ENCODE measurements at regions not wholly inside any gene's neighbourhood (a gene's known extent, or its start where the extent isn't known, plus 50 kb on each side); places are given as distances from the start of the nearest gene placed in this dataset.
"Not testable (repeated sequence)": the region's sequence is repeated elsewhere in the genome, so short reads cannot be mapped to it uniquely, and the experiment has no call there.

GRCh38 chr21:24420689-24421088 is 1186.6 kb downstream of the MRPL39 start (continued):
- TF ChIP-seq ZNF341 (tag by site-specific recombination; IDR thresholded peaks at IDR 0.05; ENCODE audit: low read depth) (no peak), ZNF169 (tag by site-specific recombination; IDR thresholded peaks at IDR 0.05) (no peak), YY1 (tag by site-specific recombination; IDR thresholded peaks at IDR 0.05) (no peak)

GRCh38 chr21:24419641-24420040 is 1187.6 kb downstream of the MRPL39 start:
- H3K9me3 ChIP-seq (ENCODE audit: control insufficient read depth, insufficient read depth, low read depth, low read length); CTCF ChIA-PET; H3K36me3 ChIP-seq (ENCODE audit: control insufficient read depth in 2 of 2, insufficient read depth in 1 of 2, low read length in 2 of 2); H3K27ac ChIP-seq (ENCODE audit: extremely low read depth, low read depth, low read length); H3K4me3 ChIP-seq (ENCODE audit: low read depth, low read length); POLR2A ChIA-PET; H3K4me1 ChIP-seq (ENCODE audit: control insufficient read depth, insufficient read depth, low read length): not testable (repeated sequence)
- peak; percentile 92 for TF ChIP-seq ZNF707 (tag by site-specific recombination; IDR thresholded peaks at IDR 0.05)

GRCh38 chr21:24418671-24419070 is 1188.6 kb downstream of the MRPL39 start:
- Histone ChIP-seq H3K27ac (ENCODE audit: extremely low read depth, low read depth, low read length) (no peak overlapping the region), H3K4me3 (ENCODE audit: low read depth, low read length) (no peak overlapping the region), H3K9me3 (ENCODE audit: control insufficient read depth, insufficient read depth, low read depth, low read length) (no peaks in the 10 kb centered on the region), H3K4me1 (ENCODE audit: control insufficient read depth, insufficient read depth, low read length) (no peaks in the 10 kb centered on the region), H3K36me3 (ENCODE audit: control insufficient read depth in 2 of 2, insufficient read depth in 1 of 2, low read length in 2 of 2) (no peaks in the 10 kb centered on the region)
- CTCF ChIA-PET = no interaction called here
- POLR2A ChIA-PET = no interaction called here
- no peak for TF ChIP-seq ZNF610 (tag by site-specific recombination; IDR thresholded peaks at IDR 0.05; ENCODE audit: borderline replicate concordance)
- no peak for TF ChIP-seq ZNF23 (tag by site-specific recombination; IDR thresholded peaks at IDR 0.05; ENCODE audit: borderline replicate concordance)
- TF ChIP-seq ZNF621 (tag by site-specific recombination; IDR thresholded peaks at IDR 0.05) = no peak
- TF ChIP-seq ZBTB11 (tag by site-specific recombination; conservative IDR thresholded peaks at IDR 0.05; ENCODE audit: low read depth) = no peak
- no peak for TF ChIP-seq ZNF10 (tag by site-specific recombination; IDR thresholded peaks at IDR 0.05)
- no peak for TF ChIP-seq ZNF791 (tag by site-specific recombination; IDR thresholded peaks at IDR 0.05)
- no peak for TF ChIP-seq TRIM28 (IDR thresholded peaks at IDR 0.05; ENCODE audit: borderline replicate concordance, low read length)
- no peak for TF ChIP-seq ZSCAN23 (tag by site-specific recombination; IDR thresholded peaks at IDR 0.05)

- CTCF ChIA-PET = no interaction called here
- H3K36me3 ChIP-seq (ENCODE audit: control insufficient read depth in 2 of 2, insufficient read depth in 1 of 2, low read length in 2 of 2) = no peaks in the 10 kb centered on the region
- TF ChIP-seq BCL11B (tag by site-specific recombination; IDR thresholded peaks at IDR 0.05; ENCODE audit: low read depth) = no peak
- no peak for TF ChIP-seq ZNF10 (tag by site-specific recombination; IDR thresholded peaks at IDR 0.05)
- TF ChIP-seq ZNF561 (tag by site-specific recombination; IDR thresholded peaks at IDR 0.05; ENCODE audit: borderline replicate concordance) = no peak
- no peak for TF ChIP-seq ZNF514 (tag by site-specific recombination; IDR thresholded peaks at IDR 0.05)
- TF ChIP-seq ZNF132 (tag by site-specific recombination; IDR thresholded peaks at IDR 0.05; ENCODE audit: borderline replicate concordance) = no peak
- no peak for TF ChIP-seq SCRT1 (tag by site-specific recombination; IDR thresholded peaks at IDR 0.05; ENCODE audit: borderline replicate concordance)
- no peak for TF ChIP-seq ATF2 (tag by site-specific recombination; IDR thresholded peaks at IDR 0.05; ENCODE audit: low read depth)
- no peak for TF ChIP-seq BCL11A (tag by site-specific recombination; IDR thresholded peaks at IDR 0.05; ENCODE audit: low read depth)
- TF ChIP-seq ZIC2 (tag by site-specific recombination; IDR thresholded peaks at IDR 0.05) = no peak
- no peak for TF ChIP-seq ZNF140 (tag by site-specific recombination; IDR thresholded peaks at IDR 0.05)
- TF ChIP-seq CTCF (tag by site-specific recombination; IDR thresholded peaks at IDR 0.05) = no peak
- no peak for TF ChIP-seq ZNF114 (tag by site-specific recombination; IDR thresholded peaks at IDR 0.05)
- TF ChIP-seq HOXC10 (CRISPR knock-in tag; IDR thresholded peaks at IDR 0.05) = no peak
- no peak for TF ChIP-seq ZSCAN5A (tag by site-specific recombination; IDR thresholded peaks at IDR 0.05)
Measured at GRCh38 chr21:24411429-24411828, 1195.9 kb downstream of the MRPL39 start.

More at GRCh38 chr21:24411429-24411828, 1195.9 kb downstream of the MRPL39 start:
- Histone ChIP-seq H3K4me3 (ENCODE audit: low read depth, low read length) (no peak overlapping the region), H3K4me1 (ENCODE audit: control insufficient read depth, insufficient read depth, low read length) (no peaks in the 10 kb centered on the region), H3K27ac (ENCODE audit: extremely low read depth, low read depth, low read length) (no peak overlapping the region), H3K9me3 (ENCODE audit: control insufficient read depth, insufficient read depth, low read depth, low read length) (no peaks in the 10 kb centered on the region)
- POLR2A ChIA-PET = no interaction called here

All from HEK293 (cell line).